ENCODE measurements at regions not wholly inside any gene's neighbourhood (a gene's known extent, or its start where the extent isn't known, plus 50 kb on each side); places are given as distances from the start of the nearest gene placed in this dataset.

- no peak for TF ChIP-seq CTCF (IDR thresholded peaks at IDR 0.05)
- TF ChIP-seq POLR2A (IDR thresholded peaks at IDR 0.05), result no peak
Measured at GRCh38 chr2:173705656-173706055, 259.5 kb downstream of the SP3 start.
